Liver (tissue), 8 donors: ENCODE measurements at regions not wholly inside any gene's neighbourhood (a gene's known extent, or its start where the extent isn't known, plus 50 kb on each side); places are given as distances from the start of the nearest gene placed in this dataset.

Source experiments
- DNase-seq: peaks from one replicate; pipeline ENCODE4 v3.0.0-alpha.2; 2017; ENCODE audit warnings: low spot score
- H3K27ac ChIP-seq, 2 donors: one replicate each; pipeline ENCODE4 v1.7.0; 2013; ENCODE audit warnings: inconsistent platforms in 2 of 2, low read length in 2 of 2, control low read depth in 1 of 2, low read depth in 1 of 2, mild to moderate bottlenecking in 1 of 2
- H3K27me3 ChIP-seq, 4 donors: one replicate each; pipeline versions ENCODE4 v1.6.1 to v1.7.0; 2013; ENCODE audit warnings: low read length in 3 of 4, inconsistent platforms in 1 of 4, mild to moderate bottlenecking in 1 of 4, moderate library complexity in 1 of 4; ENCODE audit not compliant: control insufficient read depth in 4 of 4, insufficient read depth in 4 of 4
- H3K36me3 ChIP-seq, 4 donors: one replicate each; pipeline versions ENCODE4 v1.6.1 to v1.7.0; 2013; ENCODE audit warnings: low read length in 3 of 4, mild to moderate bottlenecking in 3 of 4, low read depth in 1 of 4, moderate library complexity in 1 of 4; ENCODE audit not compliant: control insufficient read depth in 4 of 4, insufficient read depth in 3 of 4
- H3K4me1 ChIP-seq, 4 donors: one replicate each; pipeline versions ENCODE4 v1.6.1 to v1.7.0; 2013; ENCODE audit warnings: low read length in 3 of 4, mild to moderate bottlenecking in 3 of 4, moderate library complexity in 1 of 4; ENCODE audit not compliant: control insufficient read depth in 4 of 4, insufficient read depth in 4 of 4
- H3K4me3 ChIP-seq, 3 donors: one replicate each; pipeline versions ENCODE4 v1.6.1 to v1.7.0; 2013; ENCODE audit warnings: low read length in 3 of 3, control low read depth in 1 of 3, low read depth in 1 of 3, mild to moderate bottlenecking in 1 of 3
- H3K9ac ChIP-seq, 2 donors: one replicate each; pipeline ENCODE4 v1.7.0; 2013; ENCODE audit warnings: low read length in 2 of 2, mild to moderate bottlenecking in 2 of 2, moderate library complexity in 2 of 2, control low read depth in 1 of 2, low read depth in 1 of 2
- H3K9me3 ChIP-seq, 4 donors: one replicate each; pipeline versions ENCODE4 v1.6.1 to v1.7.0; 2013; ENCODE audit warnings: low read length in 3 of 4; ENCODE audit not compliant: control insufficient read depth in 4 of 4
- ATF3 ChIP-seq: IDR thresholded peaks from 2 replicates; pipeline ENCODE4 v1.6.1; 2016; ENCODE audit warnings: antibody characterized with exemption
- CTCF ChIP-seq: fragments of 150-350 bp; IDR thresholded peaks from 2 replicates; pipeline ENCODE4 v1.5.1; 2017; ENCODE audit warnings: improper control_type of control experiment, low read depth, low read length; ENCODE audit not compliant: missing input control
- EGR1 ChIP-seq, 2 donors: IDR thresholded peaks; 2 replicates each; pipeline ENCODE4 v1.6.1; 2016 to 2018; ENCODE audit warnings: antibody characterized with exemption in 2 of 2, low read depth in 2 of 2
- FOXA1 ChIP-seq: IDR thresholded peaks from 2 replicates; pipeline ENCODE4 v1.6.1; 2016; ENCODE audit warnings: antibody characterized with exemption
- FOXA2 ChIP-seq: IDR thresholded peaks from 2 replicates; pipeline ENCODE4 v1.6.1; 2016; ENCODE audit warnings: antibody characterized with exemption
- GABPA ChIP-seq, 2 donors: IDR thresholded peaks in 1 of 2; conservative IDR thresholded peaks in 1 of 2; 2 replicates each; pipeline ENCODE4 v1.6.1; 2016; ENCODE audit warnings: antibody characterized with exemption in 2 of 2, mild to moderate bottlenecking in 1 of 2, moderate library complexity in 1 of 2
- HNF4A ChIP-seq, 2 donors: conservative IDR thresholded peaks; 2 replicates each; pipeline ENCODE4 v1.6.1; 2016; ENCODE audit warnings: antibody characterized with exemption in 2 of 2, mild to moderate bottlenecking in 2 of 2
- HNF4G ChIP-seq: IDR thresholded peaks from 2 replicates; pipeline ENCODE4 v1.6.1; 2016; ENCODE audit warnings: antibody characterized with exemption
- JUND ChIP-seq, 2 donors: IDR thresholded peaks; 2 replicates each; pipeline ENCODE4 v1.6.1; 2016; ENCODE audit warnings: antibody characterized with exemption in 2 of 2
- MAX ChIP-seq: IDR thresholded peaks from 2 replicates; pipeline ENCODE4 v1.6.1; 2016; ENCODE audit warnings: antibody characterized with exemption
- NR2F2 ChIP-seq: IDR thresholded peaks from 2 replicates; pipeline ENCODE4 v1.6.1; 2016; ENCODE audit warnings: antibody characterized with exemption
- RAD21 ChIP-seq, 2 donors: IDR thresholded peaks; 2 replicates each; pipeline ENCODE4 v1.6.1; 2016; ENCODE audit warnings: antibody characterized with exemption in 2 of 2, mild to moderate bottlenecking in 2 of 2
- REST ChIP-seq: IDR thresholded peaks from 2 replicates; pipeline ENCODE4 v1.6.1; 2016; ENCODE audit warnings: antibody characterized with exemption, mild to moderate bottlenecking
- RXRA ChIP-seq, 2 donors: IDR thresholded peaks; 2 replicates each; pipeline ENCODE4 v1.6.1; 2017 to 2018; ENCODE audit warnings: antibody characterized with exemption in 2 of 2, mild to moderate bottlenecking in 1 of 2
- SP1 ChIP-seq: IDR thresholded peaks from 2 replicates; pipeline ENCODE4 v1.6.1; 2018; ENCODE audit warnings: antibody characterized with exemption, mild to moderate bottlenecking
- TAF1 ChIP-seq: conservative IDR thresholded peaks from 2 replicates; pipeline ENCODE4 v1.6.1; 2016; ENCODE audit warnings: antibody characterized with exemption, mild to moderate bottlenecking
- YY1 ChIP-seq: IDR thresholded peaks from 2 replicates; pipeline ENCODE4 v1.6.1; 2016; ENCODE audit warnings: antibody characterized with exemption, mild to moderate bottlenecking
- ZBTB33 ChIP-seq: IDR thresholded peaks from 2 replicates; pipeline ENCODE4 v1.6.1; 2016; ENCODE audit warnings: antibody characterized with exemption
- WGBS: extraction: QIAGEN DNeasy Blood & Tissue Kit; methylation state at CpG from one replicate; pipeline ENCODE4 v1.1.7; 2013; 5-methylcytosine and 5-hydroxymethylcytosine counted together
- donor health status: healthy.
- donor health status: healthy.
- donor health status: healthy.
- donor health status: healthy.
- donor health status: healthy.

GRCh38 chr2:122506620-122507019 is 751.2 kb downstream of the TSN start (continued):
- TF ChIP-seq ZBTB33 = no peak
- TF ChIP-seq HNF4A (conservative IDR thresholded peaks at IDR 0.05) = no peak
- no peak for TF ChIP-seq TAF1
- TF ChIP-seq EGR1 (IDR thresholded peaks at IDR 0.05; ENCODE audit: low read depth in 2 of 2) = no peak
- TF ChIP-seq YY1 = no peak
- TF ChIP-seq RAD21 (IDR thresholded peaks at IDR 0.05) = no peak
- no peak for TF ChIP-seq RXRA (IDR thresholded peaks at IDR 0.05)
- no peak for TF ChIP-seq SP1
- TF ChIP-seq JUND (IDR thresholded peaks at IDR 0.05) = no peak
- no peak for TF ChIP-seq MAX

GRCh38 chr2:122507261-122507660 is 751.8 kb downstream of the TSN start:
- TF ChIP-seq JUND (IDR thresholded peaks at IDR 0.05) (no peak), ZBTB33 (no peak), NR2F2 (no peak), GABPA (IDR thresholded peaks at IDR 0.05 in 1 of 2, conservative IDR thresholded peaks at IDR 0.05 in 1 of 2) (no peak), RAD21 (IDR thresholded peaks at IDR 0.05) (no peak), FOXA2 (no peak), FOXA1 (no peak), RXRA (IDR thresholded peaks at IDR 0.05) (no peak), REST (no peak), HNF4G (no peak), YY1 (no peak), MAX (no peak), CTCF (no peak), SP1 (no peak), EGR1 (IDR thresholded peaks at IDR 0.05; ENCODE audit: low read depth in 2 of 2) (no peak), ATF3 (no peak), HNF4A (conservative IDR thresholded peaks at IDR 0.05) (no peak), TAF1 (no peak)
- 33% methylated on average over 1 of the region's 1 CpG for WGBS
- Histone ChIP-seq H3K36me3 (no peaks in the 10 kb centered on the region), H3K27ac (no peak overlapping the region), H3K27me3 (peaks cover 0 to 3% (median 0%) of the 10 kb centered on the region in 4 donors), H3K9ac (no peak overlapping the region), H3K4me3 (no peak overlapping the region), H3K4me1 (no peaks in the 10 kb centered on the region), H3K9me3 (no peaks in the 10 kb centered on the region)
- no peak for DNase-seq
